Right atrium auricular region (tissue), 2 donors: ENCODE measurements at regions not wholly inside any gene's neighbourhood (a gene's known extent, or its start where the extent isn't known, plus 50 kb on each side); places are given as distances from the start of the nearest gene placed in this dataset.

ENCODE experiments used
- DNase-seq: peaks from one replicate; pipeline ENCODE4 v3.0.0-alpha.2; 2019; ENCODE audit warnings: low spot score
- H3K27ac ChIP-seq, 2 donors: fragments of 200-600 bp; sonication (generic); 1 replicate in 1 of 2; 2 replicates in 1 of 2; pipeline ENCODE4 v1.5.1; 2016 to 2019
- H3K27me3 ChIP-seq, 2 donors: fragments of 200-600 bp; sonication (generic); one replicate each; pipeline versions ENCODE4 v1.5.1 to v1.6.0; 2017 to 2019
- H3K36me3 ChIP-seq: fragments of 200-600 bp; sonication (generic); one replicate; pipeline ENCODE4 v1.5.1; 2016
- H3K4me1 ChIP-seq, 2 donors: fragments of 200-600 bp; sonication (generic); one replicate each; pipeline versions ENCODE4 v1.5.1 to v1.6.0; 2017 to 2019
- H3K4me3 ChIP-seq, 2 donors: fragments of 200-600 bp; sonication (generic); 1 replicate in 1 of 2; 2 replicates in 1 of 2; pipeline ENCODE4 v1.5.1; 2017 to 2019; ENCODE audit warnings: mild to moderate bottlenecking in 1 of 2, moderate library complexity in 1 of 2
- H3K9me3 ChIP-seq, 2 donors: fragments of 200-600 bp; sonication (generic); one replicate each; pipeline ENCODE4 v1.5.1; 2019
- TF ChIP-seq, protein P1 (sequence below), 2 donors: fragments of 200-600 bp; sonication (generic); IDR thresholded peaks; one replicate each; pipeline ENCODE4 v1.5.1; 2019; ENCODE audit warnings: antibody characterized with exemption in 2 of 2

DNA sequence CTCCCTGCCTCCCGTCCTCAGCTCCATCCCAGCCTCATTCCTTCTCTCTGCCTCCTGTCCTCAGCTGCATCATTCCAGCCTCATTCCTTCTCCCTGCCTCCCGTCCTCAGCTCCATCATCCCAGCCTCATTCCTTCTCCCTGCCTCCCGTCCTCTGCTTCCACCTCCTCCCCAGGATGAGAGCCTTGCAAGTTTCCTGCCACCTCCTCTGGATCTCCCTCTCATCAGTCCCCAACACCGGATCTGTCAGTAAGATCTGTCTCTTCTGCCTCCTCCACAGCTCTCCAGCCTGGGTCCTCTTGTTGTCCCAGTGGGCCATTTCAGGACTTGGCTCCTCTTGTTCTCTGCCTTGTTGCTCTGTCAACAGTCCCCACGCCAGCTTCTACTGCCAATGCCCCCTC is 130.9 kb downstream of the NDUFA10 start:
- no peaks in the 10 kb centered on the region for H3K4me1 ChIP-seq
- DNase-seq, result peak; percentile 18
- H3K9me3 ChIP-seq, result no peaks in the 10 kb centered on the region
- no peaks in the 10 kb centered on the region for H3K36me3 ChIP-seq
- H3K27me3 ChIP-seq, result no peaks in the 10 kb centered on the region
- no peak overlapping the region for H3K27ac ChIP-seq
- H3K4me3 ChIP-seq, result no peak overlapping the region
- TF ChIP-seq, protein P1, sequence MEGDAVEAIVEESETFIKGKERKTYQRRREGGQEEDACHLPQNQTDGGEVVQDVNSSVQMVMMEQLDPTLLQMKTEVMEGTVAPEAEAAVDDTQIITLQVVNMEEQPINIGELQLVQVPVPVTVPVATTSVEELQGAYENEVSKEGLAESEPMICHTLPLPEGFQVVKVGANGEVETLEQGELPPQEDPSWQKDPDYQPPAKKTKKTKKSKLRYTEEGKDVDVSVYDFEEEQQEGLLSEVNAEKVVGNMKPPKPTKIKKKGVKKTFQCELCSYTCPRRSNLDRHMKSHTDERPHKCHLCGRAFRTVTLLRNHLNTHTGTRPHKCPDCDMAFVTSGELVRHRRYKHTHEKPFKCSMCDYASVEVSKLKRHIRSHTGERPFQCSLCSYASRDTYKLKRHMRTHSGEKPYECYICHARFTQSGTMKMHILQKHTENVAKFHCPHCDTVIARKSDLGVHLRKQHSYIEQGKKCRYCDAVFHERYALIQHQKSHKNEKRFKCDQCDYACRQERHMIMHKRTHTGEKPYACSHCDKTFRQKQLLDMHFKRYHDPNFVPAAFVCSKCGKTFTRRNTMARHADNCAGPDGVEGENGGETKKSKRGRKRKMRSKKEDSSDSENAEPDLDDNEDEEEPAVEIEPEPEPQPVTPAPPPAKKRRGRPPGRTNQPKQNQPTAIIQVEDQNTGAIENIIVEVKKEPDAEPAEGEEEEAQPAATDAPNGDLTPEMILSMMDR (IDR thresholded peaks at IDR 0.05), result no peak

- TF ChIP-seq, protein P1 (IDR thresholded peaks at IDR 0.05), result no peak
- DNase-seq, result no peak
Observed at GRCh38 chr2:239893236-239893515, 132.0 kb downstream of the NDUFA10 start.

GRCh38 chr2:239892441-239893235 is 132.5 kb downstream of the NDUFA10 start:
- no peaks in the 10 kb centered on the region for H3K9me3 ChIP-seq
- DNase-seq, result peak; percentile 32
- H3K27ac ChIP-seq, result no peak overlapping the region
- H3K4me1 ChIP-seq, result no peaks in the 10 kb centered on the region
- no peak overlapping the region for H3K4me3 ChIP-seq
- H3K36me3 ChIP-seq, result no peaks in the 10 kb centered on the region
- TF ChIP-seq, protein P1 (IDR thresholded peaks at IDR 0.05), result no peak
- H3K27me3 ChIP-seq, result no peaks in the 10 kb centered on the region

More at GRCh38 chr2:239893236-239893515, 132.0 kb downstream of the NDUFA10 start:
- H3K4me3 ChIP-seq, result no peak overlapping the region
- no peak overlapping the region for H3K27ac ChIP-seq
- H3K36me3 ChIP-seq, result no peaks in the 10 kb centered on the region
- H3K4me1 ChIP-seq, result no peaks in the 10 kb centered on the region
- no peaks in the 10 kb centered on the region for H3K9me3 ChIP-seq
- H3K27me3 ChIP-seq, result no peaks in the 10 kb centered on the region

GRCh38 chr2:239891698-239892097 is 133.4 kb downstream of the NDUFA10 start:
- peak; percentile 4 for DNase-seq
- H3K9me3 ChIP-seq, result peaks cover 0 to 6% of the 10 kb centered on the region in 2 donors
- no peaks in the 10 kb centered on the region for H3K36me3 ChIP-seq
- no peaks in the 10 kb centered on the region for H3K4me1 ChIP-seq
- TF ChIP-seq, protein P1 (IDR thresholded peaks at IDR 0.05), result no peak
- H3K27me3 ChIP-seq, result no peaks in the 10 kb centered on the region
- H3K27ac ChIP-seq, result no peak overlapping the region
- H3K4me3 ChIP-seq, result no peak overlapping the region

- no peaks in the 10 kb centered on the region for H3K27me3 ChIP-seq
- DNase-seq, result peak; percentile 11
- H3K27ac ChIP-seq, result no peak overlapping the region
- H3K9me3 ChIP-seq, result peaks cover 0 to 18% of the 10 kb centered on the region in 2 donors
- TF ChIP-seq, protein P1 (IDR thresholded peaks at IDR 0.05), result no peak
- H3K36me3 ChIP-seq, result no peaks in the 10 kb centered on the region
- no peak overlapping the region for H3K4me3 ChIP-seq
- no peaks in the 10 kb centered on the region for H3K4me1 ChIP-seq
Observed at GRCh38 chr2:239890206-239890746, 134.9 kb downstream of the NDUFA10 start.
